MM.1S (cell line): ENCODE measurements at regions not wholly inside any gene's neighbourhood (a gene's known extent, or its start where the extent isn't known, plus 50 kb on each side); places are given as distances from the start of the nearest gene placed in this dataset.

Experiments used
- EZH2 ChIP-seq: fragments of 300-600 bp; sonication (generic); optimal IDR thresholded peaks from 2 replicates; pipeline ENCODE3; 2017; ENCODE audit warnings: low read depth, mild to moderate bottlenecking, antibody characterized with exemption, low read length, mixed read lengths
- EZH2phosphoT487 ChIP-seq: fragments of 300-600 bp; sonication (generic); IDR thresholded peaks from 2 replicates; pipeline ENCODE4 v1.6.1; 2018; ENCODE audit warnings: antibody characterized with exemption, low read length
- TF ChIP-seq, protein P1 (sequence below): fragments of 300-600 bp; sonication (generic); IDR thresholded peaks from 2 replicates; pipeline ENCODE4 v1.5.1; 2016; ENCODE audit warnings: antibody characterized with exemption, low read length, mixed read lengths

DNA sequence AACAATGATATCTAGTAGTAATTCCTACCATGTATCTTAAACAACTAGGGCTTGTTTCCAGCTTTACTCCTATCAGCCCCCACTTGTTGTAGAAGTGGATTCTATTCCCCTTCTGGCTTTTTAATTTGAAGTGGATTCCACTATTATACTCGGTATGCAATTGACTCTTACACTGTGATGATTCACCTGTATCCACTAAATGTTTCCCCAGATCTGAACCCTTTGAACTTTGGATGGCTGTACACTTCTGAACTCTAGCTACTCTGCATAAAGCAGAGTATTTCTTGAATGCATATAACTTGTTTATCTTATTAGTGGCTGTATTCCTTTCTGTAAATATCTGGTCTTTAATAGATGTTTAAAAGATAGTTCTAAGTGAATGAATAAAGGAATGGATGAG lies 538.4 kb upstream of the NRSN1 start:
- TF ChIP-seq, protein P1, sequence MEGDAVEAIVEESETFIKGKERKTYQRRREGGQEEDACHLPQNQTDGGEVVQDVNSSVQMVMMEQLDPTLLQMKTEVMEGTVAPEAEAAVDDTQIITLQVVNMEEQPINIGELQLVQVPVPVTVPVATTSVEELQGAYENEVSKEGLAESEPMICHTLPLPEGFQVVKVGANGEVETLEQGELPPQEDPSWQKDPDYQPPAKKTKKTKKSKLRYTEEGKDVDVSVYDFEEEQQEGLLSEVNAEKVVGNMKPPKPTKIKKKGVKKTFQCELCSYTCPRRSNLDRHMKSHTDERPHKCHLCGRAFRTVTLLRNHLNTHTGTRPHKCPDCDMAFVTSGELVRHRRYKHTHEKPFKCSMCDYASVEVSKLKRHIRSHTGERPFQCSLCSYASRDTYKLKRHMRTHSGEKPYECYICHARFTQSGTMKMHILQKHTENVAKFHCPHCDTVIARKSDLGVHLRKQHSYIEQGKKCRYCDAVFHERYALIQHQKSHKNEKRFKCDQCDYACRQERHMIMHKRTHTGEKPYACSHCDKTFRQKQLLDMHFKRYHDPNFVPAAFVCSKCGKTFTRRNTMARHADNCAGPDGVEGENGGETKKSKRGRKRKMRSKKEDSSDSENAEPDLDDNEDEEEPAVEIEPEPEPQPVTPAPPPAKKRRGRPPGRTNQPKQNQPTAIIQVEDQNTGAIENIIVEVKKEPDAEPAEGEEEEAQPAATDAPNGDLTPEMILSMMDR: no peak
- TF ChIP-seq EZH2phosphoT487: no peak
- no peak for TF ChIP-seq EZH2
